ENCODE measurements at regions not wholly inside any gene's neighbourhood (a gene's known extent, or its start where the extent isn't known, plus 50 kb on each side); places are given as distances from the start of the nearest gene placed in this dataset.
"Not testable (repeated sequence)": the region's sequence is repeated elsewhere in the genome, so short reads cannot be mapped to it uniquely, and the experiment has no call there.

GRCh38 chr12:74732826-74733225 is 195.2 kb downstream of the ATXN7L3B start:
- no peak for ATAC-seq (replicated peaks)
- Mint-ChIP-seq H3K27me3 (no peaks in the 10 kb centered on the region), H3K36me3 (ENCODE audit: low read depth) (no peaks in the 10 kb centered on the region), H3K4me1 (no peaks in the 10 kb centered on the region), H3K27ac (no peak overlapping the region), H3K9me3 (no peaks in the 10 kb centered on the region), H3K4me3 (no peak overlapping the region)

DNA sequence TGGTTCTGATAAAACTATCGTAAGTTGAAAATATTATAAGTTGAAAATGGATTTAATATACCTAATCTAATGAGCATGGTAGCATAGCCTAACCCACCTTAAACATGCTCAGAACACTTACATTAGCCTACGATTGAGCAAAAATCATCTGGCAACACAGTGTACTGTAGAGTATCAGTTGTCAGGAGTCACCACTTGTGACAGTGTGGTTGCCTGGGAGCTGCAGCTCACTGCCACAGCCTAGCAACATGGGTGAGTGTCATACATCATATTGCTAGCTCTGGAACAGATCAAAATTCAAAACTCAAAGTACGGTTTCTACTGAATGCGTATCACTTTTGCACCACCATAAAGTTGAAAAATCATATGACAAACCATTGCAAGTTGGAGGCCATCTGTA is 203.5 kb downstream of the ATXN7L3B start:
- Mint-ChIP-seq H3K27me3 (no peaks in the 10 kb centered on the region), H3K4me3 (no peak overlapping the region), H3K27ac (no peak overlapping the region), H3K4me1 (no peaks in the 10 kb centered on the region), H3K36me3 (ENCODE audit: low read depth) (no peaks in the 10 kb centered on the region), H3K9me3 (no peaks in the 10 kb centered on the region)
- ATAC-seq (replicated peaks): no peak

DNA sequence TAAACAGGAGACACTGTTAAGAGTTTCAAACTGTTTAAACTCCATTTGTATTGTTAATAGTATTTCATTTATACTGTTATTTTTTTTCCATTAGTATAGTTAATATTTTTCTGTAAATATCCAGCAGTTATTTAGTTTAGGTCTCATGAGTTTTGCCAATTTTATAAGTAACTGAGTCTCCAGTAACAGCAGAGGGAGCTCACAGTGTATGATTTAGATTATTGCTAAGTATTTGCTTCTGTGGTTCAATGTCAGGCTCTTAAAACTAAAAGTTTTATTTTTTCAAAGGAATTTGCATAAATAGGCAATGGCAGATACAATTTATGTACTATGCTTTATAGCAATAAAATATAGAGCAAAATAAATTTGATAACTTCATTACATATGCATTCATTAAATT is 209.7 kb downstream of the ATXN7L3B start:
- Mint-ChIP-seq H3K4me3 (no peak overlapping the region), H3K27ac (no peak overlapping the region), H3K36me3 (ENCODE audit: low read depth) (no peaks in the 10 kb centered on the region), H3K27me3 (no peaks in the 10 kb centered on the region), H3K9me3 (no peaks in the 10 kb centered on the region), H3K4me1 (no peaks in the 10 kb centered on the region)
- ATAC-seq (replicated peaks): no peak

- no peak overlapping the region for H3K27ac Mint-ChIP-seq
- ATAC-seq (replicated peaks): no peak
- H3K36me3 Mint-ChIP-seq (ENCODE audit: low read depth): no peaks in the 10 kb centered on the region
Measured at GRCh38 chr12:74751441-74751840, 213.8 kb downstream of the ATXN7L3B start.

GRCh38 chr12:74752215-74752614 is 214.6 kb downstream of the ATXN7L3B start:
- H3K27me3 Mint-ChIP-seq: no peaks in the 10 kb centered on the region
- no peak overlapping the region for H3K4me3 Mint-ChIP-seq
- no peaks in the 10 kb centered on the region for H3K9me3 Mint-ChIP-seq
- H3K4me1 Mint-ChIP-seq: no peaks in the 10 kb centered on the region
- no peaks in the 10 kb centered on the region for H3K36me3 Mint-ChIP-seq (ENCODE audit: low read depth)
- no peak for ATAC-seq (replicated peaks)
- H3K27ac Mint-ChIP-seq: no peak overlapping the region

More at GRCh38 chr12:74751441-74751840, 213.8 kb downstream of the ATXN7L3B start:
- Mint-ChIP-seq H3K27me3 (no peaks in the 10 kb centered on the region), H3K4me1 (no peaks in the 10 kb centered on the region), H3K9me3 (no peaks in the 10 kb centered on the region), H3K4me3 (no peak overlapping the region)

GRCh38 chr12:74770552-74770951 is 232.9 kb downstream of the ATXN7L3B start:
- no peaks in the 10 kb centered on the region for H3K36me3 Mint-ChIP-seq (ENCODE audit: low read depth)
- H3K27ac Mint-ChIP-seq: no peak overlapping the region
- H3K4me1 Mint-ChIP-seq: no peaks in the 10 kb centered on the region
- no peak for ATAC-seq (replicated peaks)
- H3K4me3 Mint-ChIP-seq: no peak overlapping the region
- H3K9me3 Mint-ChIP-seq: no peaks in the 10 kb centered on the region
- H3K27me3 Mint-ChIP-seq: no peaks in the 10 kb centered on the region

DNA sequence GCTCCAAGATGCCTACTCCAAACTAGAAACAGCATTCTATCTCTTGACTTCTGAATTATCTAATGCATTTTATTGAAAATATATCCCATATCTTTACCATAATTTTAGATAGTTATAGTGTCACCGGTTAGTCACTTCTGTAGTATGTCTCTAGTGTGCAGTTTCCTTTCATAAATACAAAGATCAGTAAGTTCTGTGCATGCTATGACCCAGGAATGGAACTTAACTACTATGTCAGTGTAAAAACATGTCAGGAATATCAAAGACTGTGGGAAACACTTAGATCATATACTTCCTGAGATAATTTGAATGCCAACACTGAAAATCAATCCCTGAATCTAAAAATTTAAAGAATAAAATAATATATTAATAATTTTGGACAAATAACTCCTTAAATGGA is 237.6 kb downstream of the ATXN7L3B start:
- Mint-ChIP-seq H3K4me1 (no peaks in the 10 kb centered on the region), H3K27ac (no peak overlapping the region), H3K27me3 (no peaks in the 10 kb centered on the region), H3K9me3 (no peaks in the 10 kb centered on the region), H3K4me3 (no peak overlapping the region), H3K36me3 (ENCODE audit: low read depth) (no peaks in the 10 kb centered on the region)
- ATAC-seq (replicated peaks): no peak

- Mint-ChIP-seq H3K4me3 (no peak overlapping the region), H3K27ac (no peak overlapping the region), H3K4me1 (no peaks in the 10 kb centered on the region), H3K27me3 (no peaks in the 10 kb centered on the region), H3K9me3 (no peaks in the 10 kb centered on the region), H3K36me3 (ENCODE audit: low read depth) (no peaks in the 10 kb centered on the region)
- no peak for ATAC-seq (replicated peaks)
Measured at GRCh38 chr12:74776378-74776777, 238.7 kb downstream of the ATXN7L3B start.

DNA sequence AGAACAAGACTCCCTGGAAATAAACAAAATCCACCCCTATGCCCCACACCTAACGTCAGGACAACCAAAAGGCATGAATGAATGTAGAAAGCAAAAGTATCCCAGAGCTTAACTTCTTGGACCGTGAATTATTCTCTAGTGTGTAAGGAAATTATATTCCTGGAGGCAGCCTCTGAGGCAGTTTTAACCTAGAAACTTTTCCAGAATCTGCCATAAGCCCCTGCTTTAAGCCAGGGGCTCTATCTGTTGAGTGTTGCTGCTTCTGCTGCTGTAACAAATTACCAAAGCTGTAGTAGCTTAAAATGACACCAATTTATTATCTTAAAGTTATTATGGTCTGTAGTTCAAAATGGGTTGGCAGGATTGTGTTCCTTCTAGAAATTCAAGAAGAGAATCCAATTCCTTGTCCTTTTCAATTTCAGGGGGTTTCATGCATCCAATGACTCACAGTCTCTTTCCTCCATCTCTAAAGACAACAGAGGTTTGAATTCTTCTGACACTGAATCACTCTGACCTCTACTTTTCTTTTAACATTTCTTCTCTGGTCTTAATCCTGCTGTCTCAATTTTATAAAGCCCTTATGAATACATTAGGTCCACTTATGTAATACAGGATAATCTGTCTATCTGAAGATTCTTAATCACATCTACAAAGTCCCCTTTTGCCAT is 242.7 kb downstream of the ATXN7L3B start:
- Mint-ChIP-seq H3K4me3 (no peak overlapping the region), H3K9me3 (no peaks in the 10 kb centered on the region), H3K27ac (no peak overlapping the region), H3K36me3 (ENCODE audit: low read depth) (no peaks in the 10 kb centered on the region), H3K4me1 (no peaks in the 10 kb centered on the region), H3K27me3 (no peaks in the 10 kb centered on the region)
- no peak for ATAC-seq (replicated peaks)

DNA sequence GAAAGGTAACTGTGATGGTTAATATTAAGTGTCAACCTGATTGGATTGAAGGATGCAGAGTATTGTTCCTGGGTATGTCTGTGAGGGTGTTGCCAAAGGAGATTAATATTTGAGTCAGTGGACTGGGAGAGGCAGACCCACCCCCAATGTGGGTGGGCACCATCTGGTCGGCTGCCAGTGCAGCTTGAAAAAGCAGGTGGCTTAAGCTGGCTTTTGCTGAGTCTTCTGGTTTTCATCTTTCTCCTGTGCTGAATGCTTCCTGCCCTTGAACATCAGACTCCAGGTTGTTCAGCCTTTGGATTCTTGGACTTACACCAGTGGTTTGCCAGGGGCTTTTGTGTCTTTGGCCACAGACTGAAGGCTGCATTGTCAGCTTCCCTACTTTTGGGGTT is 243.2 kb downstream of the ATXN7L3B start:
- H3K4me3 Mint-ChIP-seq; H3K27me3 Mint-ChIP-seq; H3K27ac Mint-ChIP-seq; H3K9me3 Mint-ChIP-seq; H3K4me1 Mint-ChIP-seq; H3K36me3 Mint-ChIP-seq (ENCODE audit: low read depth); ATAC-seq (replicated peaks): not testable (repeated sequence)

DNA sequence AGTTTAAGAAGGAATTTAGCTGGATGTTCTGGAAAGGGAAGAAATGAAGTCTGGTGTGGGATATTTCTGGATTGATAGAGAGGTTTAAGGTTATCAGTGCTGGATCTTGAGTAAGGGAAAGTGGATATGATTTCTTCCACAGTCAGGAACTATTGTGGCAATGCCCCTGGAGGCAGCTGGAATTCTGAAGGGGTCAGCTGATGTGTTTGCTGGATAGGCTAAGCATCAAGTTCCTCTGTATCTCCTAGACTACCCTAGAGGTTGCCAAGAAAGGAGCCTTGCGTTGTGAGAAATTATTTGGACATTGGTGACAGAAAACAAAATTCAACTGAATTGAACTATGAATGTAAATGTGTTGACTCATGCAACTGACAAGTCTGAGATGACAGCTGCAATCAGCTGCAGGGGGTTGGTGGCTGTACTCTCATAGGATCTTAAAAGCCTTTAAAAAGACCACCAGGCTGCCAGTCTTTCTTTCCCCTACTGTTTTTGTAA is 244.4 kb downstream of the ATXN7L3B start:
- Mint-ChIP-seq H3K4me3 (no peak overlapping the region), H3K27ac (no peak overlapping the region), H3K36me3 (ENCODE audit: low read depth) (no peaks in the 10 kb centered on the region), H3K4me1 (no peaks in the 10 kb centered on the region), H3K9me3 (no peaks in the 10 kb centered on the region), H3K27me3 (no peaks in the 10 kb centered on the region)
- no peak for ATAC-seq (replicated peaks)

- no peaks in the 10 kb centered on the region for H3K36me3 Mint-ChIP-seq (ENCODE audit: low read depth)
- H3K4me3 Mint-ChIP-seq: no peak overlapping the region
- no peak overlapping the region for H3K27ac Mint-ChIP-seq
- H3K9me3 Mint-ChIP-seq: no peaks in the 10 kb centered on the region
- ATAC-seq (replicated peaks): no peak
- peaks cover 5% of the 10 kb centered on the region for H3K27me3 Mint-ChIP-seq
- H3K4me1 Mint-ChIP-seq: no peaks in the 10 kb centered on the region
Measured at GRCh38 chr12:74790931-74791330, 253.3 kb downstream of the ATXN7L3B start.

- no peaks in the 10 kb centered on the region for H3K36me3 Mint-ChIP-seq (ENCODE audit: low read depth)
- ATAC-seq (replicated peaks): no peak
- H3K27ac Mint-ChIP-seq: no peak overlapping the region
- H3K4me1 Mint-ChIP-seq: no peaks in the 10 kb centered on the region
- no peaks in the 10 kb centered on the region for H3K9me3 Mint-ChIP-seq
- no peak overlapping the region for H3K4me3 Mint-ChIP-seq
- peaks cover 5% of the 10 kb centered on the region for H3K27me3 Mint-ChIP-seq
Measured at GRCh38 chr12:74791365-74791764, 253.7 kb downstream of the ATXN7L3B start.

- no peak overlapping the region for H3K27ac Mint-ChIP-seq
- H3K4me1 Mint-ChIP-seq: no peaks in the 10 kb centered on the region
- no peaks in the 10 kb centered on the region for H3K36me3 Mint-ChIP-seq (ENCODE audit: low read depth)
- H3K9me3 Mint-ChIP-seq: no peaks in the 10 kb centered on the region
- no peak for ATAC-seq (replicated peaks)
- H3K27me3 Mint-ChIP-seq: no peaks in the 10 kb centered on the region
- no peak overlapping the region for H3K4me3 Mint-ChIP-seq
Measured at GRCh38 chr12:74794522-74794921, 256.9 kb downstream of the ATXN7L3B start.

DNA sequence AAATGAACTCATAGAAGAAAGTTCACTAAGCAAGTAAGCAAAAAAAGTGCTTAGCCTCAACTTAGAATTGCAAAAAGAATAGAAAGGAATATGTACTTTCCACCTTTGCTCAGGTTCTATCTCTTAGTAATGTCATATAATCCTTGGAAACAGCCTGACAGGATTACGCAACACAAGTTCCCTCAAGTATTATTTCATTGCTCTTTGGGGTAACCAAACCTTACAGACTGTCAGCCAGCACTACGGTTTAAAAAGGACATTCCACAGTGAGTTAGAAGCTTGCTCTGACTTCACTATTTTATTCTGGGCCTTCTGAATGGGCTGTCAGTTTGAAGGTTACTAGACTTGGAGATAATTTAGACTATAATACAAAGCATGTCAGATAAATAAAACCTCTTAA is 264.0 kb downstream of the ATXN7L3B start:
- ATAC-seq (replicated peaks): no peak
- no peaks in the 10 kb centered on the region for H3K4me1 Mint-ChIP-seq
- H3K4me3 Mint-ChIP-seq: no peak overlapping the region

More for the DNA sequence above, 264.0 kb downstream of the ATXN7L3B start:
- H3K36me3 Mint-ChIP-seq (ENCODE audit: low read depth): no peaks in the 10 kb centered on the region
- H3K9me3 Mint-ChIP-seq: no peaks in the 10 kb centered on the region
- H3K27me3 Mint-ChIP-seq: no peaks in the 10 kb centered on the region
- H3K27ac Mint-ChIP-seq: no peak overlapping the region

Data from activated T-helper 17 cell treated with anti-CD3 and anti-CD28 coated beads, Interleukin-2, amount 50 U/mL, for 72 hours (primary cell).